ENCODE measurements at regions not wholly inside any gene's neighbourhood (a gene's known extent, or its start where the extent isn't known, plus 50 kb on each side); places are given as distances from the start of the nearest gene placed in this dataset.

DNA sequence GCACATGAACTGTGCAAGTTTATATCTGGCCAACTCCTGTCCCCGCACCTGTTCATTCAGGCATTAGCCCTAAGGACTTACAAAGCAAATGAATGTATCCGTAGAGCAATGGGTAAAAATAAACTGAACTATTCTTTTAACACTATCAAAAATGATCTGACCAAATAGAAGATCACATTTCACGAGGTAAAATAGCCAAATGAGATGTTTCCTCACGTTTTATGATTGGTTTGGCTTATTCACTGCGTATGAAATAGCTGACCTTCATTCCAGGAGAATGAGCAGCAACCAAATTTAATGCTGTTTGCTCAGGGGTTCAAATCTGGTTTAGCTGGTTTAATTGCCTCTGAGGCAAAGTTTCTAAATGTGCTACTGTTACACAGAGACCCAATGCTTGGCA, 216.0 kb upstream of the EEA1 start:
- Histone ChIP-seq H3K36me3 (ENCODE audit: insufficient read depth, low read length) (no peaks in the 10 kb centered on the region), H2AFZ (ENCODE audit: low read length) (no peak overlapping the region), H3K9me2 (ENCODE audit: insufficient read depth, low read length) (no peaks in the 10 kb centered on the region), H3K4me2 (ENCODE audit: low read length) (no peak overlapping the region), H3K27ac (ENCODE audit: low read depth, low read length, poor library complexity, severe bottlenecking) (no peak overlapping the region), H4K20me1 (ENCODE audit: insufficient read depth, low read length) (no peaks in the 10 kb centered on the region), H3K4me1 (ENCODE audit: insufficient read depth, low read length, poor library complexity, severe bottlenecking) (no peaks in the 10 kb centered on the region), H3K79me2 (ENCODE audit: insufficient read depth, low read depth, low read length) (no peaks in the 10 kb centered on the region), H3K4me3 (ENCODE audit: low read depth, low read length, poor library complexity, severe bottlenecking) (no peak overlapping the region), H3K9me3 (ENCODE audit: low read length) (no peaks in the 10 kb centered on the region)
- TF ChIP-seq EZH2phosphoT487 (IDR thresholded peaks at IDR 0.05; ENCODE audit: borderline replicate concordance, low read depth, low read length) (no peak), CTCF (conservative IDR thresholded peaks at IDR 0.05; ENCODE audit: low read length) (no peak)
- ChIA-PET POLR2A (interaction anchor here (0.9 to 1.6 kb wide), 4 partner anchors 11 to 641 kb away, joined by 3 to 5 read pairs (median 3); no protein-coding TSS in a partner anchor), CTCF (ENCODE audit: unreplicated experiment) (no interaction called here)
- no peak for DNase-seq (ENCODE audit: low spot score)
- no TSS peak for BruUV-seq (replicated peaks)
- intact Hi-C loops (cut with micrococcal nuclease; ENCODE audit: unreplicated experiment): no loop called here

DNA sequence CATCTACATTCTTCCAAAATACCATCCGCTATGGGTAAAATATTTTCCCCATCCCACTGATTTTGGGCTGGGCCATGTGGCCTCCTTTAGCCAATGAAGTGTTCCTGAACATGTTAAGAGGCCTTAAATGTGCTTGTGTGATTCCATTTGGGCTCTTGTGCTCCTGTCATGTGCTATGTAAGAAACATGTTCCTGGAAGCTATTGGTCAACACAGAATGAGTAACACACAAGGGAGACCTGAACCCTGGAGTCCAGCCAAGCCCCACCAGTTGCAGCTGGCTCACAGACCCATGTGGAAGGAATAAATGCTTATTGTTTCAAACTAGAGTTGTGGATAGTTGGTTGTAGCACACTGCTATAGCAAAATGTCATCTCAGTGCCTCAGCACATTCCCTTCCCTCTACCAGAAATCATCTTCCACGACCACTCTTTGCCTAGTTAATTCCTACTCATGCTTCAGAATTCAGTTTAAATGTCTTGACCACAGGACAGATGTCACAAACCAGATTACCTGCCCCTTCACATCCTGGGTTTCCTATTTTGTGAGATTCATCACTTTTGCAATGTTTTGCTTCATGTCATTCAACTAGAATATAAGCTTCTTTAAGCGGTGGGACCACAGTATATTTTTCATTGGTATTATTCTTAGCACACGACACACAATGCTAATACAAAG, 217.3 kb upstream of the EEA1 start:
- ChIA-PET CTCF (ENCODE audit: unreplicated experiment) (no interaction called here), POLR2A (no interaction called here)
- H3K4me2 ChIP-seq (ENCODE audit: low read length): no peak overlapping the region
- intact Hi-C loops (cut with micrococcal nuclease; ENCODE audit: unreplicated experiment): no loop called here
- no peaks in the 10 kb centered on the region for H3K9me3 ChIP-seq (ENCODE audit: low read length)
- DNase-seq (ENCODE audit: low spot score): no peak
- H3K27ac ChIP-seq (ENCODE audit: low read depth, low read length, poor library complexity, severe bottlenecking): no peak overlapping the region
- no peak for TF ChIP-seq CTCF (conservative IDR thresholded peaks at IDR 0.05; ENCODE audit: low read length)
- TF ChIP-seq EZH2phosphoT487 (IDR thresholded peaks at IDR 0.05; ENCODE audit: borderline replicate concordance, low read depth, low read length): no peak
- BruUV-seq (replicated peaks): no TSS peak
- no peaks in the 10 kb centered on the region for H4K20me1 ChIP-seq (ENCODE audit: insufficient read depth, low read length)
- no peak overlapping the region for H3K4me3 ChIP-seq (ENCODE audit: low read depth, low read length, poor library complexity, severe bottlenecking)
- no peak overlapping the region for H2AFZ ChIP-seq (ENCODE audit: low read length)
- H3K9me2 ChIP-seq (ENCODE audit: insufficient read depth, low read length): no peaks in the 10 kb centered on the region
- H3K4me1 ChIP-seq (ENCODE audit: insufficient read depth, low read length, poor library complexity, severe bottlenecking): no peaks in the 10 kb centered on the region
- no peaks in the 10 kb centered on the region for H3K79me2 ChIP-seq (ENCODE audit: insufficient read depth, low read depth, low read length)
- H3K36me3 ChIP-seq (ENCODE audit: insufficient read depth, low read length): no peaks in the 10 kb centered on the region

DNA sequence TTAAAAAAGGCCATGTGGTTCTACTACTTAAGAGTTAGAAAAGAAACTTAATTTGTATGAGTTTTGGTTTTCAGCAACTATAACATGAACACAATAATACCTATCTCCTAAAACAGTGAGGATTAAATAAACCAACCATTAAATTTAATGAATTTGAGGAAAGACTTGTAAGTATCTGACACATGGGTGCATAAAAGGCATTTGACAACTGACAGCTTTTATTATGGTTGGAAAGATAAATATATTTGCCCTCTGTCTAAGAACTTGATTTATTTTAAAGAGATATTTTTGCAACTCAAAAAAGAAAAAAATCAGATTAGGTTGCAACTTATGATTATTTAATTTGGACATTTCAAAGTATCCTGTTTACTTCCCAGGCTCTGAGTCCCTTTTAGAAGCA, 217.9 kb upstream of the EEA1 start:
- POLR2A ChIA-PET: interaction anchor here (0.6 kb wide), 1 partner anchor 90 kb away, joined by 3 read pairs; no protein-coding TSS in a partner anchor

More for the DNA sequence above, 217.9 kb upstream of the EEA1 start:
- no peaks in the 10 kb centered on the region for H3K9me2 ChIP-seq (ENCODE audit: insufficient read depth, low read length)
- CTCF ChIA-PET (ENCODE audit: unreplicated experiment): no interaction called here
- no peak overlapping the region for H3K4me2 ChIP-seq (ENCODE audit: low read length)
- no peaks in the 10 kb centered on the region for H4K20me1 ChIP-seq (ENCODE audit: insufficient read depth, low read length)
- intact Hi-C loops (cut with micrococcal nuclease; ENCODE audit: unreplicated experiment): no loop called here
- BruUV-seq (replicated peaks): no TSS peak
- no peaks in the 10 kb centered on the region for H3K79me2 ChIP-seq (ENCODE audit: insufficient read depth, low read depth, low read length)
- no peak for DNase-seq (ENCODE audit: low spot score)
- no peaks in the 10 kb centered on the region for H3K4me1 ChIP-seq (ENCODE audit: insufficient read depth, low read length, poor library complexity, severe bottlenecking)
- no peak overlapping the region for H2AFZ ChIP-seq (ENCODE audit: low read length)
- no peaks in the 10 kb centered on the region for H3K36me3 ChIP-seq (ENCODE audit: insufficient read depth, low read length)
- no peak overlapping the region for H3K4me3 ChIP-seq (ENCODE audit: low read depth, low read length, poor library complexity, severe bottlenecking)
- H3K27ac ChIP-seq (ENCODE audit: low read depth, low read length, poor library complexity, severe bottlenecking): no peak overlapping the region
- no peaks in the 10 kb centered on the region for H3K9me3 ChIP-seq (ENCODE audit: low read length)
- TF ChIP-seq EZH2phosphoT487 (IDR thresholded peaks at IDR 0.05; ENCODE audit: borderline replicate concordance, low read depth, low read length) (no peak), CTCF (conservative IDR thresholded peaks at IDR 0.05; ENCODE audit: low read length) (no peak)

Measured in OCI-LY7 (cell line).